HG02642 (cell line): ENCODE measurements at regions not wholly inside any gene's neighbourhood (a gene's known extent, or its start where the extent isn't known, plus 50 kb on each side); places are given as distances from the start of the nearest gene placed in this dataset.

Source experiments
- ATAC-seq: cut with Tn5 transposase; IDR thresholded peaks from one replicate; pipeline ENCODE4 v1.9.1; 2021; ENCODE audit warnings: mild to moderate bottlenecking; ENCODE audit not compliant: unreplicated experiment, poor library complexity

DNA sequence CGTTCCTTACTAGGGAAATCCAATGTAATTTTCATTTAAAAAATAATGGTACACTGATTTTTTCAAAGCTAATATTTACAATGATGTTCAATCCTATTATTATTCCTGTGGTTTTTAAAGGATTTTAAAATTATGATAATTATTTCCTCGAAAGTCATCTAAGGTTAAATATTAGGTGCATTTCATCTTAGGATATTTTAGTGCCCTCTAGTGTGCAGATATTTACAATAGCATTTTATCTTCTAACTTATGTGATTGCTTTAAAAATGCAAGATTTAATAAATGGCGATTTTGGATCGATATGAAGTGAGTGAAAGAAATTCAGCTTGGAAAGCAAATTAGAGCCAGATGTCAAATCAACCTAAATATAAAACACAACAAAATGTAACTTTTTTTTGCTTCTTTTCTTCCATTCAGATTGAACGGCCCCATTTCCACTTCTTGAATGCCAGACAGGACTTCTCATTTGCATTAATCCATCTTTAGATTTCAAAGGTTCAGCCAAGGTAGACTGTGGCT is 293.5 kb downstream of the SLC6A15 start:
- no peak for ATAC-seq

DNA sequence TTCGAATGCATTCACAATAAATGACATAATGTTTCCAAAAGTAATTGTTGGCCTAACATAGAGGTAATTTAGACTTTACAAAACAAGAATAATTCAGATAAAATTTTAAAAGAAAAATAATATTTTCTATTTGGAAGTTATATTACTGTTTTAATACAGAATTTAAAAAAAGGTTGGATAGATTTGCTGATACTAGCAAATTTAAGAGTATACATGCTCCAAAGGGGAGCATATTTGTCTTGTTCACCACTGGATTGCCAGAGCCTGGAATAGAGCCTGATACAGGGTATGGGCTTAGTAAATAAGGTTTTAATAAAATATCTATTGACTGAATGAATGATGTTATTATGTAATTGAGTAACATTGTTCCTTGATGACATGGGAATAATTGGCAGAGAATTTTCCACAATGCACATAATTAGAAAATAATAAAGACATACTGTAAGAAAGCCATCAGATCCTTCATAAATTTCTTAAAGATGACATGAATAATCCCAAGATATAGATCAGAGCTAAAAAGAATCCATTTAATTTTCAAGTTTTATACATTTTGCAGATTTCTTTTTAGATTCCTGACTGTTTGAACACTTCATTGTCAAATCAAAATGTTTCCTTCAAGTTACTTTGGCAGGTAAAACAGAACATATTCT is 305.3 kb downstream of the SLC6A15 start:
- ATAC-seq = no peak

DNA sequence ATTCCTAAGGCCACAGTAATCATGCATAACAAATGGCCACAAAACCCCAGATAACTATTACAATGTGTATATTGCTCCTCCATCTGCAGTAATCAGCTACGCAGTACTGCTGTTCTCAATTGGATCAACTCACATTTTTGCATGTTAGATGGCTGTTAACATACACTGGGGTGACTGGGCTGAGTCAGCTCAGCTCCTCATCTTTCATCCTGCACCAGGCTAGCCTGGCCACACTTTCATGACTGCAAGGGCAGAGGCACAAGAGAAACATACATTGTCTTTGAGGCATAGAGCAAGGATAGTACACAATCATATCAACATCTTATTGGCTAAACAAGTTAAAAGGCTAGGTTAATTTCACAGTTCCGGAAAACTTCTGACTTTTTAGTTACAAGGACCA is 306.6 kb downstream of the SLC6A15 start:
- no peak for ATAC-seq

DNA sequence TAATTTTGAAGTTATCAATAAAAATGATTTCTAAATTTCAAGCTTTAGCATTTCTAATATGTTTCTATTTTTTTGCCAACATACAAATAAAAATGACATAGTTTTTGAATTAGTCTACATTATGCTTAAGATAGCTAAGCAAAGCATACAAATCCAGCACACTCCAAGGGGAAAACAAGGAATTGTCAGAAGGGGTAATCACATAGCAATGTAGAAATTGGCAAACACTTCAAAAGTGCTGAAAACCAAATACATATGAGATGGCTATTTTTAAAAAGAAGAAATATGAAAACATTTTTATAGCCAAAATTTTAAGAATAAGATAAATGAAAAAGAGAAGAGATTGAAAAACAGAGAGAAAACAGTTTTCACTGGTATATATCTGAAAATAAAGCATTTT is 308.0 kb downstream of the SLC6A15 start:
- no peak for ATAC-seq

DNA sequence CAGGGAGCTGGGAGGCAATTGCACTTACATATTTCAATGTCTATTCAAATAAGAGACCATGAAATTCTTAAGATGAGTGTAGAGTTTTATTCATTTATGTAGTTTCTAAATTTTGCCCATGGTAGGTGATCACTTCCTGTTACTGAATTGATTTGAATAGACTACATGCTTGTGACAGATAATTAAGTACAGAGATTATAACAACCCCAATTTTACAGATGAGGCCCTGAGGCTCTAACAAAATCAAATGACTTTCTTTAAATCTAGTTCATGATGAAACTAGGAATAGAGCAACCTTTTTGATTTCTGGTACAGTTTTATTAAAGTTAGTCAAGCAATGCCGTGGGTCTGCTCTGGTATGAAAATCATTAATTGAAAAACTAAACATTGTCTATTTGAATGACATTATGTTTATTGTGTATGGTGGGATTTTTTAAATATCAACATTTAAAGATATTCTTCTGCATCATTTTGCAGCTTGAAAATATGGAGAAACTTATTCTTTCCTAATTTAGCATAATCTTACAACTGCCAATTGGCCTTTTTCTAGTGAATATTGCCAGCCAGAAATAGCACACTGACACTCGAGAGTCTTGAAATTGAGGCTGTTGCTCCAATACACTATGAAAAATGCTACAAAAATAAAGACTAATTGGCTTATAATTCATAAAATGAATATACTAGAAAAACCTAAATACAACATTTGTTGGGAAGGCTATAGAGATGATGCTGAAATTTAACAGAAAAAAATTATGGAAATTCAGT is 308.9 kb downstream of the SLC6A15 start:
- no peak for ATAC-seq

DNA sequence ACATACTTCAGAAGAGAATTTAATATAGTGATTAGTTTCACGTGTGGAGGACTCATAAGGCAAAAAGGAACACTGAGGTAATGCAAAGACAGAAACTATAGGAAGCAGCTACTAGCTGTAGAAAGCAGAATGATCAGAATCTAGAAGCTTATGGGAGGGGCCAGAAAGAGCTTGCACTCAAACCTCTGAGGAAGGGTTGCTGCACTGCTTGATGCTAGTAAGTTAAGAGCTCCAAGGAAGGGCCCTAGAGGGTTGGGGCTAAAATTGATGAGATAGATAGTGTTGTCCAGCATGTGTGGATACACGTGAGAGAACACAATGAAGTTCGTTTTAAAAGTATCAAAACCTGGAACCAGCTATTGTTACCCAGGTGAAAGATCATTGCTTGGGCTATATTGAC is 311.1 kb downstream of the SLC6A15 start:
- ATAC-seq = no peak

DNA sequence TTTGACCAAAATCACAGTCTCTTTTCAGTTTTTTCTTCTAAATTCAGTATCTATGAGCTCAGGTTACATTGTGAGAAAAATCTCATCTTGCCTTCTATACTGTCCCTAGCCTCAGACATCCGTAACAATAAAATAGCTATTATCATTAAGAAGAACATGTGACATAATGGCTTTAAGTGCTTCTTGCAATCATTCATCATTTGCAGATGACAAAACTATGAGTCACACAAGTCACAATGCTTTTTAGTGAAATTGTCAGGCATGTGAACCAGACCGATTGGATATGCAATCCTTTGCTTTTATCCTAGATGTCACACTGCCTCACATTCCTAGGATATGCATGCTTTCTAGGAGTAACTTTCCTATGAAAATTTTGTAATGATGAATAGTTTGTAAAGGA is 313.1 kb downstream of the SLC6A15 start:
- no peak for ATAC-seq

DNA sequence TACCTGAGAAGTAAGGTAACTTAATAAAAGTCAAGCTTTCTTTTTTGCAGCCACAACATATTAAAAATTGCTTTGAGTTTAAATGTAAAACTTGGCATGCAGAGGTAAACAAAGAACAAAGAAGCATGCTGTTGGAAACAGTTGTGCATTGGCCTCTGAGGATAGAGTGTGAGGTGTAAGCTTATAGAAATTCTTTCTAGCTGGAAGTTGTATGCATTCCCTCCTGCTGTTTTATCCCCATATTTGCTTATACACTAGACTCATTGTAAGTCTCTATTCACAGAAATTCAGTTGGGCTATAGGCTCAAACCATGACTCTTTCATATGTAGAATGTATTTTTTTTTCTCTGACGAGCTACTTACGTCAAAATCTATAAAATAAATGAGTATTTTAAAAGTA is 316.3 kb downstream of the SLC6A15 start:
- ATAC-seq = no peak

DNA sequence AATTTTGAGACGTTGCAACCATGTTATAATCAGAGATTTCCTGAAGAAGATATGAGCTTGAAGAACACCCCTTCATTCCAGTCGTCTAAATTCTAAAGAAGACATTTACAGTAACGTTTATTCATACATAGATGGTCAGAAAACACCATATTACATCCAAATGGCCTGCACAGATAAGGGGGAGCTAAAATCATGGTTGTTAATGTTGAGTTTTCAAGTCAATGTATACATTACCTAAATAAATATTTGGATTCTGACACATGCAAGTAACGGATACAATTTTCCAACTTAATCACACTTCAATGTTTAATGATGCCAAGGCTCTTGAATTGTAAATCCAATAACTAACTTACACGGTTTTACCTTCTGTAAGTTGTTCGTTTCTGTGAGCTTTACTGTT is 318.4 kb downstream of the SLC6A15 start:
- no peak for ATAC-seq

DNA sequence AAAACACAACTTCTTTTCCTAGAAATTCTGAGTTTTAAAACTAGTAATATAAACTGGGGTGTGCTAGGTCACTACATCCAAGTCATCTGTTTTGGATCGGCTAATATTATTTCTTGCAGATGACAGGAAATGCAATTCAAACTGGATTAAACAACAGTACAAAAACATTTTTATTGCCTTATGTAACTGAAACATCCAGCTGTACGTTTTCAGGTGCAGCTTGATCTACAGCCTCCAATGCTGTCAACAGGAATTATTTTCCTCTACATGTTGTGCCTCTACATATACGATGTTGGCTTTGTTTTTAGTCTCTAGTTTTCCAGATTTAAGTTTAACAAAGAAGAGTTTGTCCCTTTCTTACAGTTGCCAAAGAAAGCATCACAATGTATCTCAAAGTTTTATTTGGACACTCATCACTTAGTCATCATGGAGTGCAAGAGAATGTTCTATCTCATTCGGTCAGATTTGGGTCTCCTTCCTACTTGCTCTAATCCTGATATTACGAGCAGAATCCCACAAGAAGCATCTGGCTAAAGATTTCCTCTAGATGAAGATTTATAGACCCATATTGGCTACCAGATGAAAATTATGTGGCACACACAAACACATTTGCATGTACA is 326.7 kb downstream of the SLC6A15 start:
- no peak for ATAC-seq

DNA sequence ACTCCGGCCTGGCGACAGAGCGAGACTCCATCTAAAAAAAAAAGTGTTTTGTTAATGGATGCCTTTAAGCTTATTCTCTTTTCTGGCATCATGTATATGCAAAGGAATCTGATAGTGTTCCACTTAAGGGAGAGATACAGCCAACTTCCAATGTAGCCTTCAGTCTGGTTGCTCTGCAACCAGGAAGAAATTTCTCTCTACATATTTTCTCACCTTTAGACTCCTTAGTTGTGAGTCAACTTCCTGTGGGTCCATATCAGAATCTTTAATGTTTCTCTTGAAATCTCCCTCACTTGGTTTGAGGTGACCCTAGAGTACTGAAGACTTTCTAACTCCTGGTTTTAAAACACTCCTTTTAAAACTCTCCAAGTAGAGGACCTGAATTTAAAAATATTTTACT is 340.4 kb downstream of the SLC6A15 start:
- ATAC-seq = no peak

DNA sequence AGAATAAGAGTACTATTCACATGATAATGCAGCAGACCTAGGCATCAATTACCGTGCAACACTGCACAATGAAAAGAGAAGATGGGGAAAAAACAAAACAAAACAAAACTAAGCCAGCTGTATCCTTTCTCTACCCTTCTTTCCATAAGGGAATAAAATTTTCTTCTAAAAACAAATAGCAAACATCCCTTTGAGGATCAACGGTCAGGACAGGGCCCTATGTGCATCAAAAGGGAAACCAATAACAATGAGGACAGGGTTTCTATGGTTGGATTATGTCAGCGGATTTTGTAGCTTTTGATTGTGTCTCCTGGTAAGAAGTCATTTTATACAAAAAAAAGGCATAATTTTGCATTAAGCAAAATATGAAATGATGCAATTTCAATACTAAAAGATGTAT is 350.3 kb downstream of the SLC6A15 start:
- ATAC-seq = no peak

DNA sequence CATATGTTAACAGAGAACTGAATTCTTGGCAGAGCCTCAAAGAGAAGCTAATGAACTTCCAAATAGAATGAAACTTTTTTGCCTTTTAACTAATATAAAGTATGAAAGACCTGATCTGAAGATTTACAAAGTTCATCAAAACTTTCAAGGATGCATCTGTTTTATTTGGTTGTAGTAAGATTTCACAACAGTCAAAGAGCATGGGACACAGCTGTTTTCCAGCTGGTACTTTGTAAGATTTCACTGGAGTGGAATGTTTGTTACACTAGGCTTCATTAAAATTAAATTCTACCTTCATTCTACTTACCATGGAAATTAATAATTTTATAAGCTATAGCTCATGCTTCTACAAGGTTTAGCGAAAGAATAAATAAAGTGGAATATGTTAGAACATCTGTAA is 351.2 kb downstream of the SLC6A15 start:
- ATAC-seq = no peak

DNA sequence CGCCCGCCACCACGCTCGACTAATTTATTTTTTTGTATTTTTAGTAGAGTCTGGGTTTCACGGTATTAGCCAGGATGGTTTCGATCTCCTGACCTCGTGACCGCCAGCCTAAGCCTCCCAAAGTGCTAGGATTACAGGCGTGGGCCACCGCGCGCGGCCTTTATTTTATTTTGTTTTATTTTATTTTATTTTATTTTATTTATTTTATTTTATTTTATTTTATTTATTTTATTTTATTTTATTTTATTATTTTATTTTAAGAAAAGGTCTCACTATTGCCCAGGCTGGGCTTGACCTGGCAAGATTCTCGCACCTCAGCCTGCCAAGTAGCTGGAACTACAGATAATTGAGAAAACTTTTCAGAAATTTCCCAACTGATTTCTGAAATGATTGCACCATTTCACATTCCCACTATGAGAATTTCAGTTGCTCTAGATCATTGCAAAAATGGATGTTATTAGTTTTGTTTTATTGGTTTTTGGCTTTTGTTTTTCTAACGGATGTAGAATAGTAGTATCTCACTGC is 358.3 kb downstream of the SLC6A15 start:
- ATAC-seq = no peak

DNA sequence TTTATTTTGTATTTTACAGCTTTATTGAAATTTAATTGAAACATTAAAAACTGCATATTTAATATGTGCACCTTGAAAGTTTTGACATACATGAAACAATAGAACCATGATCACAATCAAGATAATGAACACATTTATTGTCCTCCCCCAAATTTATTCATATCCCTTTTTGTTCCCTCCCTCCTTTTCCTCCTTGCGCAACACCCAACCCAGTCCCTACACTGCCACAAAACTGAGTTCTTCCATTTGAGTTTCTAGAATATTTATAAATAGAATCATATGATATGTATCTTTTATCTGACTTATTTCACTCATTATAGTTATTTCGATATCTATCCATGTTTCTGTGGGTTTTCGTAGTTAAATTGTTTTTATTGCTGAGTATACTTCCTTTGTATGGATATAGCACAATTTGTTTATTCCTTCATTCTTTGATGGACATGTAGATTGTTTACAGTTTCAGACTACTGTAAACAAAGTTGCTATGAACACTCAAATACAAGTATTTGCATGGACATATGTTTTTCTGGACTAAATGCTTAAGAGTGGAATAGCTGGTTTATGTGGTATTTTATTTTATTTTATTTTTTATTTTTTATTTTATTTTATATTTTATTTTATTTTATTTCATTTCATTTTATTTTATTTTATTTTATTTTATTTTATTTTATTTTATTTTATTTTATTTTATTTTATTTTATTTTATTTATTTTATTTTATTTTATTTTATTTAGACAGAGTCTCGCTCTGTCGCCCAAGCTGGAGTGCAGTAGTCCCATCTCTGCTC is 359.1 kb downstream of the SLC6A15 start:
- no peak for ATAC-seq

DNA sequence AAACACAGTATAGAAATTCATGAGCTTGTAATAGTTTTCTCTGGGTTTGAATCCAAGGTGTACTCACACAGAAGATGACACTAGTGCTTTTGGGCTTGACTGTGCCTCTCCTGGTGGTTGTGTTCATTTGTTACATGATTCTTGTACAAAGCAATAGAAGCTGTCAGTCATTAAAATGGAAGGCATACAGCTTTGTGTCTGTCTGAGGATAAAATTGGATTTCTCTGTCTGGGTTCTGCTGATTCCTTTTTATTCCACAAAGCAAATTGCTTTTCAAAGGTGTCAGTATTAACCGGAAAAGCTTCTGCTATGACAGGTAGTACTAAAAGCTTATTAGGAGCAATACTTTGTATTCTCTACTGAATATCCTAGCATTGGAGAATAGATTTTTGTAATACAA is 361.2 kb downstream of the SLC6A15 start:
- ATAC-seq = no peak

DNA sequence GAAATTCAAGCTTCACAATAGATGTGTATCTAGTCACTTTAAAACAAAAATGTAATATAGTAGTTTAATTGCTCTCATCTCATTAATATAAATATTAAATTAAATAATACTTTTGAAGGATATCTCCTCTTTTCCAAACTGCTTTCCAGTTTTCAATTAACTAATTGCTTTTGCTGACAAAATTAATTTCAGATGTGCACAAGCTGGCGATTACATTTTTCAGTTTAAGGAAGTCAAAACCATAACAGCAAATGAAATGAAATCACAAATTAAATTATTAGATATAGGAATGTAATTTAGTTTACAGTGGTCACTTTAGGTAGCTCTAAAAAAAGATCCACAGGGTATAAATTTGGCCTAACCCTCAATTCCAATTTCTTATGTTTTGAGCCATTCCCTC is 362.1 kb downstream of the SLC6A15 start:
- ATAC-seq = no peak

DNA sequence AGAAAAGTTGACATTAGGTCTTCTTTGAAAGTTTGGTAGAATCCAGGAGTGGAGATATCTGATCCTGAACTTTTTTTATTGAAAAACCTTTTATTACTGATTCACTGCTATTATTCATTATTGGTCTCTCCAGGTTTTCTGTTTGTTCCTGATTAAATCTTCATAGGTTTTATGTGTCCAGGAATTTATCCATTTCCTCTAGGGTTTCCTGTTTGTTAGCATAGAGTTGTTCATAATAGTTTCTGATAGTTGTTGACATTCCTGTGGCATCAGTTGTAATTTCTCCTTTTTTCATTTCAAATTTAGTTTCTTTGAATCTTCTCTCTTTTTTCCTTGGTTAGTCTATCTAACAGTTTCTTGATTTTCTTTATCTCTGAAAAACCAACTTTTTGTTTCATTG is 370.3 kb downstream of the SLC6A15 start:
- no peak for ATAC-seq

DNA sequence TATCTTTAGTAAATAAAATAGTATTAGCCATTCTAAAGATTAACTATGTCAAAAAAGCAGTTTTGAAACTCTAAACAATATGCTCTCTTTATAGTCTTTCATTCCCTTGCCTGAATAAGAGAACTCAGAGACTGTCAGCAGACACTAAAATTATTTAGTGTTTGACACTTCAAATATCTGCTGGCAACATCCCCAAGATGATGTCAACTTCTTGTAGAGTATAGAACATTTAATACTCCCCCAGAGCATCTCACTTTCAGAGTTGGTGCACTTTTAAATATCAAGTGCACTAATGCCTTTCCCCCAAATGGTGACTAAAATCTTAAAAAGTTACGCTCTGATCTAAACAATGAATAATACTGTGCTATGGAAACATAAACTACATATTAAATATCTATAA is 374.9 kb downstream of the SLC6A15 start:
- no peak for ATAC-seq

DNA sequence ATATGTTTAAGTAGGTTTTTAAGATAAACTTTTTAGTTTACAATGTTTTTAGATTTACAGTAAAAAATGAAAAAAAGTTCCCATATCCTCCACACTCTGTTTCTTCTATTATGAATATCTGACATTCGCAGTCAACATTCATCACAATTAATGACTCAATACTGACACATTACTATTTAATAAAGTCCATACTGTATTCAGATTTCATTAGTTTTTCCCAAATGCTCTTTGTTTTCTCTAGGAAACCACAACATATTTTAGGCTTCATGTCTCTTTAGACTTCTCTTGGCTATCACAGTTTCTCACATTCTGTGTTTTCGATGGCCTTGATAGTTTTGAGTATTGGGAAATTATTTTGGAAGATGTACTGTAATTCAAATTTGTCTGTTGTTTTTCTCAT is 399.8 kb downstream of the SLC6A15 start:
- ATAC-seq = no peak

DNA sequence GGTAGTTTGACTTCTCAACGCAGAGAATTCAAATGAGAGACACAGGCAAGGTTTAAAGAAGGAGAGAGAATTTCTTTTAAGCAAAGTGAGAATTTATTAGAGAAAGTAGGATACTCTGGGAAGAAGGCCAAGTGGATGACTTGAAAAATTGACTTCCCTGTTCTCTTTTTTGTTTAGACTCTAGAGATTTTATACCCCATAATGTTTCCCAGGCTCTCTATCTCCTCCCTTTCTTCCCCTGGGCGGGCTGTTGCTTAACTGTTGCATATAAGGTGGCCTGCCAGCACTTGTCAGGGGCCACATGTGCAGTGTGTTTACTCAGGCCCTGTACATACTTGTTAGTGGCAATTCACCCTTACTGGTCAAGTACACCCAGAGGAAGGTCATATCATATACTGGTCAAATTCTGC is 403.7 kb downstream of the SLC6A15 start:
- ATAC-seq = no peak
